Transverse colon (tissue), 3 donors: ENCODE measurements at regions not wholly inside any gene's neighbourhood (a gene's known extent, or its start where the extent isn't known, plus 50 kb on each side); places are given as distances from the start of the nearest gene placed in this dataset.

Experiments
- POLR2A ChIP-seq: fragments of 450-650 bp; IDR thresholded peaks from one replicate; pipeline ENCODE4 v1.6.1; 2016; ENCODE audit warnings: antibody characterized with exemption, mild to moderate bottlenecking, moderate library complexity
- TF ChIP-seq, protein P1 (sequence below), 5 experiments: fragments of 200-600 bp in 3 of 5; fragments of 450-650 bp in 2 of 5; sonication (generic) in 3 of 5; IDR thresholded peaks; 1 replicate in 2 of 5; 2 replicates in 3 of 5; pipeline ENCODE4 v1.5.1; 2016 to 2017; ENCODE audit warnings: antibody characterized with exemption in 5 of 5, inconsistent platforms in 3 of 5, mild to moderate bottlenecking in 2 of 5, moderate library complexity in 1 of 5

DNA sequence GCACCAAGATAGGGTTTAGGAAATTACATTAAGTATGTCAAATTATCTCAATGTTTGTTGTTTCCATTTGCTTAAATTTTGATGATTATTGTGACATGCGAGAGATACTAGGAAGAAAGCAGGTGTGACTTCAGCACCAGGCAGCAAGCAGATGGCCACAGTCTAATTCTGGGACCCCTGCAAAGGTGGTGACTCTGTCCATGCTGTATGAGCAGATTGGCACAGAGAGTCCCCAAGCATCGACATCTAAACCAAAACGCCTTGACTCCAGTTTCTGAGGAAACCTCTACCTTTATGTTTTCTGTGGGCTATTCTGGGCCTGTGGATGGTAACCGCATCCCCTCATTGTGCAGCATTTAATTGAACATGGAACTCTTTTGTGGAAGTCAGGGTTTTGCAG is 670.1 kb upstream of the TMEM132C start:
- TF ChIP-seq, protein P1, sequence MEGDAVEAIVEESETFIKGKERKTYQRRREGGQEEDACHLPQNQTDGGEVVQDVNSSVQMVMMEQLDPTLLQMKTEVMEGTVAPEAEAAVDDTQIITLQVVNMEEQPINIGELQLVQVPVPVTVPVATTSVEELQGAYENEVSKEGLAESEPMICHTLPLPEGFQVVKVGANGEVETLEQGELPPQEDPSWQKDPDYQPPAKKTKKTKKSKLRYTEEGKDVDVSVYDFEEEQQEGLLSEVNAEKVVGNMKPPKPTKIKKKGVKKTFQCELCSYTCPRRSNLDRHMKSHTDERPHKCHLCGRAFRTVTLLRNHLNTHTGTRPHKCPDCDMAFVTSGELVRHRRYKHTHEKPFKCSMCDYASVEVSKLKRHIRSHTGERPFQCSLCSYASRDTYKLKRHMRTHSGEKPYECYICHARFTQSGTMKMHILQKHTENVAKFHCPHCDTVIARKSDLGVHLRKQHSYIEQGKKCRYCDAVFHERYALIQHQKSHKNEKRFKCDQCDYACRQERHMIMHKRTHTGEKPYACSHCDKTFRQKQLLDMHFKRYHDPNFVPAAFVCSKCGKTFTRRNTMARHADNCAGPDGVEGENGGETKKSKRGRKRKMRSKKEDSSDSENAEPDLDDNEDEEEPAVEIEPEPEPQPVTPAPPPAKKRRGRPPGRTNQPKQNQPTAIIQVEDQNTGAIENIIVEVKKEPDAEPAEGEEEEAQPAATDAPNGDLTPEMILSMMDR (IDR thresholded peaks at IDR 0.05): no peak
- no peak for TF ChIP-seq POLR2A
